AG04450 (cell line): ENCODE measurements at regions not wholly inside any gene's neighbourhood (a gene's known extent, or its start where the extent isn't known, plus 50 kb on each side); places are given as distances from the start of the nearest gene placed in this dataset.

Source experiments
- CTCF ChIA-PET: fragments of 300-600, 350-600 bp; formaldehyde crosslinking; extraction: SDS; loops from one replicate; lab custom pipeline; 2022; ENCODE audit warnings: antibody characterized with exemption, inconsistent platforms; lab: Charles Lee
- POLR2A ChIA-PET: fragments of 350-600 bp; formaldehyde crosslinking; extraction: SDS; loops from one replicate; lab custom pipeline; 2021; ENCODE audit warnings: antibody characterized with exemption, inconsistent platforms; lab: Yijun Ruan, JAX
- DNase-seq: peaks from one replicate; pipeline ENCODE4 v3.0.0-alpha.2; 2011; ENCODE audit warnings: low read depth, low spot score
- H3K27ac ChIP-seq: one replicate; pipeline ENCODE4 v1.5.1; 2012; ENCODE audit warnings: low read depth, low read length, control low read depth
- H3K27me3 ChIP-seq: one replicate; pipeline ENCODE4 v1.6.0; 2012; ENCODE audit warnings: low read length; ENCODE audit not compliant: control insufficient read depth, insufficient read depth
- H3K4me3 ChIP-seq: 2 replicates; pipeline ENCODE4 v1.5.1; 2011; ENCODE audit warnings: mild to moderate bottlenecking, low read depth, low read length, control low read depth
- H3K9me3 ChIP-seq: 2 replicates; pipeline ENCODE4 v1.5.1; 2012; ENCODE audit warnings: low read length; ENCODE audit not compliant: control insufficient read depth, insufficient read depth
- CTCF ChIP-seq: IDR thresholded peaks from 2 replicates; pipeline ENCODE4 v1.5.1; 2011; ENCODE audit warnings: low read depth, low read length, control low read depth, inconsistent platforms

- TF ChIP-seq CTCF = no peak
- CTCF ChIA-PET = no interaction called here
These were observed 346.9 kb downstream of the CDH9 start for GRCh38 chr5:26691486-26691885.

GRCh38 chr5:26690511-26690910, 347.9 kb downstream of the CDH9 start:
- H3K4me3 ChIP-seq = no peak overlapping the region
- TF ChIP-seq CTCF = no peak
- ChIA-PET POLR2A (no interaction called here), CTCF (no interaction called here)
- no peaks in the 10 kb centered on the region for H3K27me3 ChIP-seq
- H3K9me3 ChIP-seq = 0 out of 2 replicates have a peak, but pooled peaks cover 4% of the 10 kb centered on the region
- H3K27ac ChIP-seq = no peak overlapping the region
- no peak for DNase-seq

More at GRCh38 chr5:26691486-26691885, 346.9 kb downstream of the CDH9 start:
- Histone ChIP-seq H3K27me3 (no peaks in the 10 kb centered on the region), H3K27ac (no peak overlapping the region), H3K9me3 (0 out of 2 replicates have a peak, but pooled peaks cover 4% of the 10 kb centered on the region), H3K4me3 (no peak overlapping the region)
- DNase-seq = no peak
- POLR2A ChIA-PET = no interaction called here

GRCh38 chr5:26681861-26682260, 356.5 kb downstream of the CDH9 start:
- CTCF ChIA-PET = no interaction called here
- Histone ChIP-seq H3K9me3 (peaks cover 7% of the 10 kb centered on the region; the same call in 1 of the 2 replicates), H3K27me3 (no peaks in the 10 kb centered on the region), H3K27ac (no peak overlapping the region), H3K4me3 (no peak overlapping the region)
- no peak for TF ChIP-seq CTCF
- POLR2A ChIA-PET = no interaction called here
- no peak for DNase-seq

- Histone ChIP-seq H3K27me3 (no peaks in the 10 kb centered on the region), H3K4me3 (no peak overlapping the region), H3K27ac (no peak overlapping the region), H3K9me3 (peaks cover 3% of the 10 kb centered on the region; the same call in 1 of the 2 replicates)
- POLR2A ChIA-PET = no interaction called here
- no peak for DNase-seq
- CTCF ChIA-PET = no interaction called here
- no peak for TF ChIP-seq CTCF
These were observed 363.5 kb downstream of the CDH9 start for GRCh38 chr5:26674846-26675245.

- no peak overlapping the region for H3K27ac ChIP-seq
- CTCF ChIA-PET = no interaction called here
- no peak for DNase-seq
- no peak overlapping the region for H3K4me3 ChIP-seq
- H3K27me3 ChIP-seq = no peaks in the 10 kb centered on the region
- no peak for TF ChIP-seq CTCF
- H3K9me3 ChIP-seq = peaks cover 11% of the 10 kb centered on the region
- POLR2A ChIA-PET = no interaction called here
These were observed 368.9 kb downstream of the CDH9 start for GRCh38 chr5:26669523-26669922.
